Epithelial cell of esophagus (primary cell): ENCODE measurements at regions not wholly inside any gene's neighbourhood (a gene's known extent, or its start where the extent isn't known, plus 50 kb on each side); places are given as distances from the start of the nearest gene placed in this dataset.

ENCODE experiments used
- DNase-seq: peaks from one replicate; pipeline ENCODE4 v3.0.0; 2010; ENCODE audit warnings: low read depth
- H3K4me3 ChIP-seq: 2 replicates; pipeline ENCODE4 v1.5.1; 2011; ENCODE audit warnings: mild to moderate bottlenecking, low read length, control low read depth
- CTCF ChIP-seq: IDR thresholded peaks from 2 replicates; pipeline ENCODE4 v1.5.1; 2011; ENCODE audit warnings: low read depth, mild to moderate bottlenecking, low read length, control low read depth, inconsistent platforms; ENCODE audit not compliant: insufficient read depth; ENCODE audit errors: missing control alignments

GRCh38 chr4:38499101-38499500 lies 164.9 kb upstream of the KLF3 start:
- TF ChIP-seq CTCF: no peak
- no peak for DNase-seq
- no peak overlapping the region for H3K4me3 ChIP-seq

DNA sequence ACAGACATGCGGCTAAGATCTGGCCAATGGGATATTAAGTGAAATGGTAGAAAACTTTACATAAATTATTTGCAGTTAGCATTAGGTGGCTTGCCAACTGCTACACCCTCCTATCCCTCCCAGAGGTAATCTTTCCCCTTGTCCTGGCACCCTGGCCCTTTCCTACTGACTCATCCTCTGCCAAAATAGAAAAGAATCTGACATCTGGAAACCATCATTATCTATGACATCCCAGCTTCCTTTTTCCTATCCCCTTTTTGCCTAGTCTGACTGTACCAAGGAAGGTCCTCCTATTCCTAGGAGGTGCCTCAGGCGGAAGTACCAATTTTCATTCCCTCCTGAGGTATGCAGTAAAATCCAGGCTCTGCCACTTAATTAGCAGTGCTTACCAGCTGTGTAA lies 163.6 kb upstream of the KLF3 start:
- H3K4me3 ChIP-seq: no peak overlapping the region
- TF ChIP-seq CTCF: no peak
- no peak for DNase-seq

- H3K4me3 ChIP-seq: no peak overlapping the region
- TF ChIP-seq CTCF: no peak
- DNase-seq: no peak
Measured at GRCh38 chr4:38501698-38502097, 162.3 kb upstream of the KLF3 start.

DNA sequence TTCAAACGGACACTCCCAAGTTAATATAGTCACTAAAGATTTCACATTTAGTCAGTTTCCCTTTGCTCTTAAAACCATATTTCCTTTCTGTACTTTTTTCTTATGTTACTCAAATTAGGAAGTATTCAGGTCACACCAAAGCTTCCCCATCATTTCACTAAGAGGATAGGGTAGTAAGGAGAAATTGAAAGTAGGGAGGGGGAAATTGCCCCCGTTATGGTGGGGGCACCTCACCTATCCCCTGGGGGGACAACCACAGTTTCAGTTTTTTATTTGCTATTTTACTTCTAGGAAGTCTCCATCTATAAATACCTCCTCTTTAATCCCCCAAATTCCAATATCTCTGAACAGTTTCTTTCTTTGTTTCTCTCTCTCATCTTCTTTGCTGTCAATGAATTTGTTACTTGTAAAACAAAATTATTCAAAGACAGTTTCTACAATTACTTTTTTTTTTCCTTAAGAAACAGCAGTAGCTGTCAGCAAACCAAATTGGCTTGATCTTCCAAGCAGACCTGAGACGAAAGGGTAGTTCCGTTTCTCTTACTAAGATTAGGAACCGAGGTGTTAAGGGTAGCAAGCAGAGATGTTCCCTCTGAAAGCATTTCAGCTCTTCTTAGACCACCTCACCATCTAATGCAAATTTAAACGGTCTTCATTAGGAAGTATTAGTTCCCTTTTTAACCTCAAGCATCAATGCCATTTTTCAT lies 160.2 kb upstream of the KLF3 start:
- no peak overlapping the region for H3K4me3 ChIP-seq
- no peak for DNase-seq
- no peak for TF ChIP-seq CTCF

DNA sequence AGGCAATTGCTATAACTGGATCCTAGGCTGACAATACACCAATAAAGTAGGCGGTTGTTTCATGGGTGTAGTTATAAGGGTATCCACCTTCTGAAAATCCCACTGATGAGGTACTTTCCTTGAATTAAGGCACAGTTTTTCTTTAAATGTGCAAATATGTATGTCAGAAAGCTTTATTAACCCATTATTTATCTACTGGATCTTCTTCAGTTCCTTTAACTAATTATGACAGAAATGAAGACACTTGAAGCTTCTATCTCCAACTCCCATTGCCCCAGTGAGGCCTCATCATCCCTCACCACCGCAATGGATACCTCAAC lies 159.6 kb upstream of the KLF3 start:
- no peak for TF ChIP-seq CTCF
- H3K4me3 ChIP-seq: no peak overlapping the region
- DNase-seq: no peak

DNA sequence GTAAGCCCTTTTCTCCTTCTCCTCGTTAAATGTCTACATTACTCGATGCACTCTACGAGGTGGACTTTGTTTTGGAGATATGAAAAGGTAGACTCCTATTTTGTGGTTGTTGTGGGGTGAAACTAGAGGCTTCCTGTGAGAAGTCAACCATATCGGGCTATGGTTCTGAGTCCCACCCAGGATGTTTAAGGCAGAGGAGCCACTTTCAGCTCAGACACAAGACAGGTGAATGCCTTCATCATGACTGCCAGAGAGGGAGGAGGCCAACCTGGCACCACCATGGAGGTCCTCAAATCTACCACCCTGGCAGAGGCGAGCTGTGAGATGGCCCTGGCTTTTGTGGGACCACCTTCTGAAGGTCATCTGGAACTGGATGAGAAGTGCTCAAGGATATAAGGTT lies 154.4 kb upstream of the KLF3 start:
- H3K4me3 ChIP-seq: no peak overlapping the region
- DNase-seq: no peak
- TF ChIP-seq CTCF: no peak

DNA sequence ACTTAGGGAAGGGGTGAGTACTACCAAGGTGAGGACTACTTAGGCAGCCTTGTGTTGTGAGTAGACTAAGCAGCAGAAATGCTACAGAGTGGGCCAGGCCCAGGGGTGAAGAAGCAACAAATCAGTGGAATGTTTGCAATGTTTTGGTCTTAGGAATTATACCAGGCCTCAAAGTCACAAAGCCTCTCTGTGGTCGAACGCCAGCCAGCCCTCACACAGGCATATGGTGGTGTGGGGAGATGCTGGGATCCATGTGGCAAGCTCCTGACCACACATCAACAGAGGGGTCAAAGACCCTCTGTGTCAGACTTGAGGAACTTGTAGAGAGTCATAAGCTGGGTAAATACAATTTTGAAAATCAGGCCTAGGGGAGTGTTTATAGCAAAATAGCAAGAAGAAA lies 153.8 kb upstream of the KLF3 start:
- no peak for TF ChIP-seq CTCF
- no peak overlapping the region for H3K4me3 ChIP-seq
- no peak for DNase-seq
